ENCODE measurements at regions not wholly inside any gene's neighbourhood (a gene's known extent, or its start where the extent isn't known, plus 50 kb on each side); places are given as distances from the start of the nearest gene placed in this dataset.

DNA sequence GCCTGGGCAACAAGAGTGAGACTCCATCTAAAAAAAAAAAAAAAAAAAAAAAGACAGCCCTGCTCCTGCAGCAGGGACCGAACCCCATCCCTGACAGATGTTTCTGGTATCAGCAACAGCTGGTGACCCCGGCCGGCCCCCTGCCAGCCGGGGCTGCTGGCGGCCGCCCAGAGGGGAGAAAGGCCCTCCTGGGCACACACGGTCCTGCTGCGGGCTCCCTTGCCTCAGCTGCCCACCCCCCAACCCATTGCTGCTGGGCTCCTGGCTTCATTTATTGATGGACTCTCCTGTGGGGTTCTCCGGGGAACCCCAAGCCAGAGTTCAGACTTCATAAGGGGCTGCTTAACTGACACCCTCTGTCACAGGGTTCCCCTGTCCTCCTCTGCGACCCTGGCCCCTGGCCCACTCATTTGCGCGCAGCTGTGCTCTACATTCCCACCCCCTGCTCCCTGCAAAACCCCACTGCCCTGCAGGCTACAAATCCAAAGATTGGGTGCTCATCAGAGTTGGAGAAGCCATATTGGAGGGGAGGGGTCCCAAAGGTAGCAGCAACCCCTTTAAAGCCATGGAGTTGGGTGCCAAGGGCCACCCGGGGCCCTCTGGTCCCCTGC, 103.6 kb upstream of the RTL1 start:
- H3K4me3 ChIP-seq (replicated peaks; ENCODE audit: low read depth, low read length): no peak overlapping the region
- DNase-seq (ENCODE audit: extremely low read depth, low read depth): no peak
- TF ChIP-seq, protein P1, sequence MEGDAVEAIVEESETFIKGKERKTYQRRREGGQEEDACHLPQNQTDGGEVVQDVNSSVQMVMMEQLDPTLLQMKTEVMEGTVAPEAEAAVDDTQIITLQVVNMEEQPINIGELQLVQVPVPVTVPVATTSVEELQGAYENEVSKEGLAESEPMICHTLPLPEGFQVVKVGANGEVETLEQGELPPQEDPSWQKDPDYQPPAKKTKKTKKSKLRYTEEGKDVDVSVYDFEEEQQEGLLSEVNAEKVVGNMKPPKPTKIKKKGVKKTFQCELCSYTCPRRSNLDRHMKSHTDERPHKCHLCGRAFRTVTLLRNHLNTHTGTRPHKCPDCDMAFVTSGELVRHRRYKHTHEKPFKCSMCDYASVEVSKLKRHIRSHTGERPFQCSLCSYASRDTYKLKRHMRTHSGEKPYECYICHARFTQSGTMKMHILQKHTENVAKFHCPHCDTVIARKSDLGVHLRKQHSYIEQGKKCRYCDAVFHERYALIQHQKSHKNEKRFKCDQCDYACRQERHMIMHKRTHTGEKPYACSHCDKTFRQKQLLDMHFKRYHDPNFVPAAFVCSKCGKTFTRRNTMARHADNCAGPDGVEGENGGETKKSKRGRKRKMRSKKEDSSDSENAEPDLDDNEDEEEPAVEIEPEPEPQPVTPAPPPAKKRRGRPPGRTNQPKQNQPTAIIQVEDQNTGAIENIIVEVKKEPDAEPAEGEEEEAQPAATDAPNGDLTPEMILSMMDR (IDR thresholded peaks at IDR 0.05; ENCODE audit: low read depth, low read length, missing control alignments): no peak

DNA sequence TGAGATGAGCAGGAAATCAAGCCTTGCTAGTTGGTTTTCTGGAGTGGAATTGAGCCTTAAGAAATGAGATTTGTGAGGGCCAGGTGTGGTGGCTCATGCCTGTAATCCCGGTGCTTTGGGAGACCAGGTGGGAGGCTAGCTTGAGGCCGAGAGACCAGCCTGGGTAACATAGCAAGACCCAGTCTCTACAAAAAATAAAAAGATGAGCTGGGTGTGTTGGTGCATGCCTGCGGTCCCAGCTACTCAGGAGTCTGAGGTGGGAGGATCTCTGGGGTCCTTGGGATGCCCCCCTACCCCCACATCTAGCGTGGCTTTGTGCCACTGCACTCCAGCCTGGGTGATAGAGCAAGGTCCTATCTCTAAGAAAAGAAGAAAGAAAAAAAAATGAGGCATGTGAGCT, 104.2 kb upstream of the RTL1 start:
- TF ChIP-seq, protein P1 (IDR thresholded peaks at IDR 0.05; ENCODE audit: low read depth, low read length, missing control alignments): no peak
- DNase-seq (ENCODE audit: extremely low read depth, low read depth): no peak
- H3K4me3 ChIP-seq (replicated peaks; ENCODE audit: low read depth, low read length): no peak overlapping the region

DNA sequence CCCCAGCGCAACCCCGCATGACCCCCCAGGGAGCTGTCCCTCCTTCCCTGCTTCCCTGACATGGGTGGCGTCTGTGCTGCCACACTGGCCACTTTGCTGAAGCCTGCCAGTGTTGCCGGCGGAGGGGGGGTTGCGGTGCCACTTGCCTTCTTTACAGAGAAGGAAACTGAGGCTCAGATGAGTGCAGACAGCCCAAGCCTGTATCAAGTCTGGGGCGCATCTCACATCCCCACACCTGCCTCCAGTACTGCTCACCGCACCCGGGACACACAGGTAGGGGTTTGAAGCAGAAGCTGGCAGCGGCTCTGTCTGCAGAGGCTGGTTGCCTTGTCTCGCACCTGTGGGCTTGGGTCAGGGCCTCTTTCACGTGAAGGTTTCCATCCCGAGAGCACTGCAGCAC, 104.7 kb upstream of the RTL1 start:
- H3K4me3 ChIP-seq (replicated peaks; ENCODE audit: low read depth, low read length): no peak overlapping the region
- DNase-seq (ENCODE audit: extremely low read depth, low read depth): no peak
- TF ChIP-seq, protein P1 (IDR thresholded peaks at IDR 0.05; ENCODE audit: low read depth, low read length, missing control alignments): no peak

DNA sequence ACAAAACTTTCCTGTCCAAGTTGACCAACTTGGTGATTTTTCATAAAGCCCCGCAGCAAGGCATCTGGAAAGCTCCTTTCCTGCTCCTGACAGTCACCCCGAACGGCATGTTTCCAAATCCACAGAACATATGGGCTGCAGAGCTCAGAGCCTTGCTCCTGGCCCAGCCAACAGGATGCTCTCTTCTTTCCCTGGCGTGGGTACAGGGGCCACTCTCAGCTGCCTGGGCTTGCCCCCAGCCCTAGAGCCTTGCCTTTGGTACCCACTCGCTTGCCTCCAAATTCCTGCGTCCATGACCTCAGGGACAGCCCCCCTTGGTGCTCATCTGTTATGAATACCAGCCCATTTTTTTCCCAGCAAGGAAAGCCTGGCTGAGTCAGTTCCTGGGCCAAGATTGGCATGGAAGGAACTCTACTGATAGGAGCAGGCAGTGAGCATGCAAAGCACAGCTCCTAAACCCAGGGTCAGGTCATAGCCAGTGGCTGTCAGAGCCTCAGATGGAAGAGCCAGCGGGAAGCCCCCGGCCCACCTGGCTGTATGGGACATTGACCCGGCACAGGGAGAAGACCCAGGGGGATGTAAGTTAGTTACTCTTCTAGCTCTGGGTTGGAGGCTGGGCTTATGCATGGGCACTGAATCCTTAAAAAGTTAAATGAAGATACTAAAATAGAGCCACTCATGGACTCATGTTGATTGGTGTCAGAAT, 105.3 kb upstream of the RTL1 start:
- H3K4me3 ChIP-seq (replicated peaks; ENCODE audit: low read depth, low read length): no peak overlapping the region
- peak; percentile 62 for DNase-seq (ENCODE audit: extremely low read depth, low read depth)
- TF ChIP-seq, protein P1 (IDR thresholded peaks at IDR 0.05; ENCODE audit: low read depth, low read length, missing control alignments): no peak

DNA sequence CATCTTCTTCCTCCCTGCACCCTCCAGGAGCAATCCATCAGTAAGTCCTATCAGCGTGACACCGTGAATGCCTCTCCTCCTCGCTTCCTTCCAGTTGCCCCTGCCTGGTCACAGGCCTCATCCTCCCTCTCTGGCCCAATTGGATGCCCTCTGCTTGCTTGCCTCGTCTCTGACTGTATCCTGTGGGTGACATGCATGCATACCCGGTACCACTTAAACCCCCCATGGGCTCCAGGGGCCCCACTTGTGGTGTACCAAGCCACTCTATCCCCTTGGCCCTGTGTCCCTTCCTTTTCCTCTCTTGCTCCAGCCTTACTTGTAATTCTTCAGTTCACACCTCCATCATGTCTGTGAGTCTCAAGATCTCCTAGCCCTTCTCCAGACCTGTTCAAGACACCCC, 106.0 kb upstream of the RTL1 start:
- no peak overlapping the region for H3K4me3 ChIP-seq (replicated peaks; ENCODE audit: low read depth, low read length)
- no peak for DNase-seq (ENCODE audit: extremely low read depth, low read depth)
- TF ChIP-seq, protein P1 (IDR thresholded peaks at IDR 0.05; ENCODE audit: low read depth, low read length, missing control alignments): no peak

DNA sequence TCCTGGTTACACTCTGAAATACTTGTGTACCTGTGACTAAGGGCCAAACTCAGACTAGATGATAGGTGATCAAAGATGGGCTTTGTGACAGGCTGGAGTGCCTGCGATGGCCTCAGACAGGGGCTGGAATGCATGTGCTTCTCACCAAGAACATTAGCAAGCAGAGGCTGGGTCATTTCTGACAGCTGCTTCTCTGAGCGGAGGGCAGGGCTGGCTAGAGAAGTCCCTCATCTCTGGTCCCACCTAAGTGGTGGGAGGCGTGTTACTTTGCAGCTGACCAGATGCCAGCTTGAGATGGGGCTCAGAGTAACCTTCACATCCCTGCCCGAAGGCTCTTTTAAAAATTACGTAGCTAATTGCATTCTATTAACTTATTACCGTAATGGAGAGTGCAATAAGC, 106.8 kb upstream of the RTL1 start:
- H3K4me3 ChIP-seq (replicated peaks; ENCODE audit: low read depth, low read length): no peak overlapping the region
- TF ChIP-seq, protein P1 (IDR thresholded peaks at IDR 0.05; ENCODE audit: low read depth, low read length, missing control alignments): no peak
- DNase-seq (ENCODE audit: extremely low read depth, low read depth): no peak

All from HFF-Myc (cell line).